IMR-90 (cell line): ENCODE measurements at regions not wholly inside any gene's neighbourhood (a gene's known extent, or its start where the extent isn't known, plus 50 kb on each side); places are given as distances from the start of the nearest gene placed in this dataset.

Experiments
- ATAC-seq: fragments of 200-7000 bp; cut with Tn5 transposase; 2 replicates; pipeline ENCODE4 v1.9.1; 2020; ENCODE audit warnings: low read depth, mild to moderate bottlenecking, moderate library complexity
- BruUV-seq: library from RNA; stranded (reverse); fragments of 400-500 nt; replicated peaks from 2 replicates; lab custom pipeline; 2021; lab: Mats Ljungman, UMichigan
- CTCF ChIA-PET: fragments of 300-600 bp; formaldehyde crosslinking; extraction: SDS; loops from one replicate; lab custom pipeline; 2021; ENCODE audit warnings: antibody characterized with exemption; lab: Yijun Ruan, JAX
- POLR2A ChIA-PET: fragments of 300-600 bp; sonication (Branson Sonifier 250); formaldehyde crosslinking; loops from one replicate; lab custom pipeline; 2022; ENCODE audit warnings: antibody characterized with exemption; ENCODE audit not compliant: unreplicated experiment; lab: Charles Lee
- DNase-seq: peaks from one replicate; pipeline ENCODE4 v3.0.0; 2013
- H2AFZ ChIP-seq: replicated peaks from 2 replicates; pipeline ENCODE3; 2013; ENCODE audit warnings: low read length, mild to moderate bottlenecking; ENCODE audit not compliant: poor library complexity
- H2AK5ac ChIP-seq: 2 replicates; pipeline ENCODE4 v1.6.1; 2013; ENCODE audit warnings: low read depth, low read length, inconsistent platforms
- H2AK9ac ChIP-seq: replicated peaks from 2 replicates; pipeline ENCODE3; 2013; ENCODE audit warnings: mild to moderate bottlenecking, low read depth, low read length, moderate library complexity; ENCODE audit not compliant: poor library complexity
- H2BK120ac ChIP-seq: 2 replicates; pipeline ENCODE4 v1.6.1; 2013; ENCODE audit warnings: low read depth, low read length, inconsistent platforms
- H2BK15ac ChIP-seq: 3 replicates; pipeline ENCODE4 v1.6.1; 2013; ENCODE audit warnings: low read depth, low read length, inconsistent platforms
- H2BK20ac ChIP-seq: 2 replicates; pipeline ENCODE4 v1.6.1; 2013; ENCODE audit warnings: low read depth, mild to moderate bottlenecking, inconsistent platforms, low read length, moderate library complexity
- H2BK5ac ChIP-seq: 2 replicates; pipeline ENCODE4 v1.6.1; 2013; ENCODE audit warnings: mild to moderate bottlenecking, low read depth, low read length, inconsistent platforms; ENCODE audit not compliant: poor library complexity, severe bottlenecking
- H3K14ac ChIP-seq: replicated peaks from 2 replicates; pipeline ENCODE4 v1.6.1; 2013; ENCODE audit warnings: low read depth, low read length, inconsistent platforms
- H3K18ac ChIP-seq: 2 replicates; pipeline ENCODE4 v1.6.1; 2013; ENCODE audit warnings: low read depth, low read length, control low read depth
- H3K23ac ChIP-seq: 2 replicates; pipeline ENCODE4 v1.6.1; 2013; ENCODE audit warnings: low read depth, low read length, inconsistent platforms
- H3K27ac ChIP-seq: 2 replicates; pipeline ENCODE4 v1.5.1; 2013; ENCODE audit warnings: mild to moderate bottlenecking, control low read depth, low read length; ENCODE audit not compliant: insufficient read depth
- H3K27me3 ChIP-seq: 2 replicates; pipeline ENCODE4 v1.6.1; 2013; ENCODE audit warnings: low read length; ENCODE audit not compliant: control insufficient read depth, insufficient read depth
- H3K36me3 ChIP-seq: 2 replicates; pipeline ENCODE4 v1.6.1; 2013; ENCODE audit warnings: low read length, mixed read lengths; ENCODE audit not compliant: control insufficient read depth, insufficient read depth
- H3K4ac ChIP-seq: 2 replicates; pipeline ENCODE4 v1.6.1; 2013; ENCODE audit warnings: low read depth, low read length, inconsistent platforms
- H3K4me1 ChIP-seq: 2 replicates; pipeline ENCODE4 v1.6.1; 2013; ENCODE audit warnings: low read length, mixed read lengths; ENCODE audit not compliant: control insufficient read depth, insufficient read depth
- H3K4me2 ChIP-seq: 2 replicates; pipeline ENCODE4 v1.6.1; 2013; ENCODE audit warnings: low read depth, mild to moderate bottlenecking, control low read depth, low read length, moderate library complexity
- H3K4me3 ChIP-seq: 2 replicates; pipeline ENCODE4 v1.5.1; 2013; ENCODE audit warnings: low read depth, mild to moderate bottlenecking, control low read depth, low read length, moderate library complexity; ENCODE audit not compliant: insufficient read depth
- H3K56ac ChIP-seq: 2 replicates; pipeline ENCODE4 v1.6.1; 2013; ENCODE audit warnings: low read length, inconsistent platforms; ENCODE audit not compliant: insufficient read depth; ENCODE audit errors: extremely low read depth
- H3K79me1 ChIP-seq, 2 experiments: 2 replicates each; pipeline ENCODE4 v1.6.1; 2013; ENCODE audit warnings: low read length in 2 of 2, inconsistent platforms in 1 of 2, low read depth in 1 of 2
- H3K9ac ChIP-seq: 2 replicates; pipeline ENCODE4 v1.6.1; 2013; ENCODE audit warnings: low read depth, low read length, control low read depth
- H3K9me1 ChIP-seq: 2 replicates; pipeline ENCODE4 v1.6.1; 2013; ENCODE audit warnings: low read length, inconsistent platforms; ENCODE audit not compliant: insufficient read depth
- H3K9me3 ChIP-seq: 2 replicates; pipeline ENCODE4 v1.6.1; 2013; ENCODE audit warnings: low read length; ENCODE audit not compliant: control insufficient read depth, insufficient read depth
- H4K20me1 ChIP-seq: 2 replicates; pipeline ENCODE4 v1.6.1; 2013; ENCODE audit warnings: low read length, inconsistent platforms; ENCODE audit not compliant: insufficient read depth
- H4K5ac ChIP-seq: 2 replicates; pipeline ENCODE4 v1.6.1; 2013; ENCODE audit warnings: mild to moderate bottlenecking, low read depth, low read length, control low read depth
- H4K8ac ChIP-seq, 2 experiments: 2 replicates each; pipeline ENCODE4 v1.6.1; 2013; ENCODE audit warnings: low read depth in 2 of 2, low read length in 2 of 2, control low read depth in 1 of 2, inconsistent platforms in 1 of 2
- H4K91ac ChIP-seq: 2 replicates; pipeline ENCODE4 v1.6.1; 2013; ENCODE audit warnings: low read depth, low read length, inconsistent platforms; ENCODE audit not compliant: insufficient read depth
- BHLHE40 ChIP-seq: fragments of 150-350 bp; IDR thresholded peaks from 2 replicates; pipeline ENCODE4 v1.6.1; 2016; ENCODE audit warnings: mild to moderate bottlenecking, low read depth, low read length
- CEBPB ChIP-seq: IDR thresholded peaks from 2 replicates; pipeline ENCODE4 v1.6.1; 2012; ENCODE audit warnings: low read depth, low read length, improper control_type of control experiment
- WGBS, 2 experiments: methylation state at CpG; one replicate each; pipeline versions ENCODE4 v1.1.5 to v1.1.7; 2013; ENCODE audit warnings: missing lambda C conversion rate in 2 of 2; ENCODE audit not compliant: insufficient read length in 1 of 2; ENCODE audit errors: extremely low coverage in 2 of 2; 5-methylcytosine and 5-hydroxymethylcytosine counted together
- dilution Hi-C: fragments of 300-500 bp; cut with HindIII; formaldehyde crosslinking; loops from one replicate; pipeline ENCODE4 v1.14.3; 2018; ENCODE audit warnings: low sequenced_read_pairs; ENCODE audit not compliant: unreplicated experiment
- in situ Hi-C: fragments of 300-500 bp; cut with MboI; formaldehyde crosslinking; loops from 3 replicates; pipeline ENCODE4 v1.14.3; 2019; ENCODE audit warnings: low sequenced_read_pairs, inconsistent platforms, mixed read lengths
- intact Hi-C: fragments of 100-400 bp; cut with micrococcal nuclease; formaldehyde crosslinking; loops from 2 replicates; pipeline ENCODE4 v1.10.0; 2022

- TF ChIP-seq CEBPB (peak; percentile 52; the same call in 1 of the 2 replicates), BHLHE40 (no peak)
- Histone ChIP-seq H3K79me1 (no peaks in the 10 kb centered on the region), H3K9me1 (no peaks in the 10 kb centered on the region), H2AFZ (no peak overlapping the region), H4K5ac (no peak overlapping the region), H3K4me2 (no peak overlapping the region), H3K4me3 (no peak overlapping the region), H3K4me1 (peaks cover 6% of the 10 kb centered on the region), H3K9ac (no peak overlapping the region), H4K91ac (no peak overlapping the region), H2BK20ac (no peak overlapping the region), H2BK5ac (peak overlapping the region; percentile 5), H4K8ac (no peak overlapping the region), H2AK9ac (no peak overlapping the region), H4K20me1 (no peaks in the 10 kb centered on the region), H3K27me3 (no peaks in the 10 kb centered on the region), H3K56ac (no peak overlapping the region), H2BK15ac (no peak overlapping the region), H3K27ac (no peak overlapping the region), H2BK120ac (no peak overlapping the region), H3K4ac (no peak overlapping the region), H3K18ac (no peak overlapping the region), H2AK5ac (no peak overlapping the region), H3K23ac (no peak overlapping the region), H3K36me3 (no peaks in the 10 kb centered on the region), H3K14ac (no peak overlapping the region), H3K9me3 (peaks cover 4% of the 10 kb centered on the region; the same call in 1 of the 2 replicates)
- no TSS peak for BruUV-seq
- DNase-seq: peak; percentile 27
- POLR2A ChIA-PET: no interaction called here
- no CpG with 5 or more reads among the region's 2 CpGs for WGBS, 2 experiments
- intact Hi-C loops (loop anchor here (2.0 to 5.0 kb wide), 5 partner anchors 224 to 860 kb away; partner anchors contain the start of gene ADAMTS5), in situ Hi-C loops (no loop called here), dilution Hi-C loops (no loop called here)
- CTCF ChIA-PET: interaction anchor here (0.7 to 1.4 kb wide), 4 partner anchors 9 to 1268 kb away, joined by 3 to 4 read pairs (median 4); no protein-coding TSS in a partner anchor
- peak; percentile 55; the same call in 1 of the 2 replicates for ATAC-seq
These were observed 510.4 kb upstream of the ADAMTS5 start for GRCh38 chr21:27477296-27477695.
